DOHH2 (cell line): ENCODE measurements at regions not wholly inside any gene's neighbourhood (a gene's known extent, or its start where the extent isn't known, plus 50 kb on each side); places are given as distances from the start of the nearest gene placed in this dataset.

Experiments used
- H3F3A ChIP-seq: fragments of 200-600 bp; sonication (generic), shearing (Covaris generic); 2 replicates; pipeline ENCODE4 v1.6.0; 2016; ENCODE audit warnings: antibody characterized with exemption, mild to moderate bottlenecking; ENCODE audit not compliant: control insufficient read depth, insufficient read depth
- H3K27ac ChIP-seq: fragments of 200-600 bp; sonication (generic); 2 replicates; pipeline ENCODE4 v1.5.1; 2014; ENCODE audit warnings: low read depth, mild to moderate bottlenecking, low read length, moderate library complexity
- H3K27me3 ChIP-seq: fragments of 200-600 bp; sonication (generic); 2 replicates; pipeline ENCODE4 v1.6.1; 2014; ENCODE audit warnings: mild to moderate bottlenecking, low read length, mixed read lengths; ENCODE audit not compliant: control insufficient read depth
- H3K36me3 ChIP-seq: fragments of 200-600 bp; sonication (generic); 2 replicates; pipeline ENCODE4 v1.6.1; 2014; ENCODE audit warnings: mild to moderate bottlenecking, low read length, moderate library complexity, mixed read lengths; ENCODE audit not compliant: control insufficient read depth
- H3K4me1 ChIP-seq: fragments of 200-600 bp; sonication (generic); 2 replicates; pipeline ENCODE4 v1.6.1; 2014; ENCODE audit warnings: mild to moderate bottlenecking, low read length, mixed read lengths; ENCODE audit not compliant: control insufficient read depth
- H3K4me2 ChIP-seq: fragments of 200-600 bp; sonication (generic); 2 replicates; pipeline ENCODE4 v1.6.0; 2014; ENCODE audit warnings: mild to moderate bottlenecking, low read length, moderate library complexity
- H3K4me3 ChIP-seq: fragments of 200-600 bp; sonication (generic); 2 replicates; pipeline ENCODE4 v1.5.1; 2014; ENCODE audit warnings: mild to moderate bottlenecking, low read length, mixed read lengths
- H3K79me2 ChIP-seq: fragments of 200-600 bp; sonication (generic); 2 replicates; pipeline ENCODE4 v1.6.1; 2014; ENCODE audit warnings: mild to moderate bottlenecking, low read length, mixed read lengths; ENCODE audit not compliant: control insufficient read depth
- H3K9me2 ChIP-seq: fragments of 200-600 bp; sonication (generic); replicated peaks from 2 replicates; pipeline ENCODE4 v1.6.1; 2014; ENCODE audit warnings: mild to moderate bottlenecking, low read length, mixed read lengths; ENCODE audit not compliant: control insufficient read depth
- H3K9me3 ChIP-seq: fragments of 200-600 bp; sonication (generic); 2 replicates; pipeline ENCODE4 v1.6.1; 2014; ENCODE audit warnings: antibody characterized with exemption, low read length, mixed read lengths; ENCODE audit not compliant: control insufficient read depth, insufficient read depth
- H4K20me1 ChIP-seq: fragments of 200-600 bp; sonication (generic); 2 replicates; pipeline ENCODE4 v1.6.0; 2014; ENCODE audit warnings: low read depth, mild to moderate bottlenecking, antibody characterized with exemption, low read length, moderate library complexity; ENCODE audit not compliant: control insufficient read depth, insufficient read depth
- EZH2phosphoT487 ChIP-seq: fragments of 200-600 bp; sonication (generic); IDR thresholded peaks from 2 replicates; pipeline ENCODE4 v1.6.1; 2017; ENCODE audit warnings: borderline replicate concordance, mild to moderate bottlenecking, antibody characterized with exemption, low read length, moderate library complexity, mixed read lengths
- TF ChIP-seq, protein P1 (sequence below): fragments of 200-600 bp; sonication (generic); IDR thresholded peaks from one replicate; pipeline ENCODE4 v1.5.1; 2014; ENCODE audit warnings: antibody characterized with exemption, mild to moderate bottlenecking, low read depth, low read length; ENCODE audit not compliant: poor library complexity, severe bottlenecking

DNA sequence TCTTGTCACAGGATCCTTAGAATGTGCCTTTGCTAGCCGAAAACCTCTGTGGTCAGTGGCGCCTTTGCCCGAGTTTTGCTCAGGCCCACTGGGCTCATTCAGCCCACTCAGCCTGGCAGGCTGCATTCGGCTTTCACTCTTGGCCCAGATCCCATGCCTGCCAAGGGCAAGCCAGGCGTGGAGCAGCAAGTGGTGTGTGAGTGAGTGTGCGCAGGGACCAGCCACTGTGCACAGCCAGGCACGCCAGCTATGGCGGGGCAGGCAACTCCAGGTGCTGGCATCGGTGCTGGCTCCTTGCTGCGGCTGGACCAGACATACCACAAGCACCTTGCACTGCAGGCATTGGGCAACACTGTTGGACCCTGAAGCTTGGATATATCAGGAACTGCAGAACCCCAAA is 1145.1 kb upstream of the NCAM2 start:
- no peaks in the 10 kb centered on the region for H3K27me3 ChIP-seq
- H3F3A ChIP-seq: no peaks in the 10 kb centered on the region
- no peaks in the 10 kb centered on the region for H4K20me1 ChIP-seq
- no peaks in the 10 kb centered on the region for H3K79me2 ChIP-seq
- no peaks in the 10 kb centered on the region for H3K9me2 ChIP-seq
- no peaks in the 10 kb centered on the region for H3K4me1 ChIP-seq
- no peak overlapping the region for H3K27ac ChIP-seq
- no peaks in the 10 kb centered on the region for H3K36me3 ChIP-seq
- H3K4me3 ChIP-seq: no peak overlapping the region
- peaks cover 18% of the 10 kb centered on the region; the same call in 1 of the 2 replicates for H3K9me3 ChIP-seq
- no peak for TF ChIP-seq EZH2phosphoT487
- TF ChIP-seq, protein P1, sequence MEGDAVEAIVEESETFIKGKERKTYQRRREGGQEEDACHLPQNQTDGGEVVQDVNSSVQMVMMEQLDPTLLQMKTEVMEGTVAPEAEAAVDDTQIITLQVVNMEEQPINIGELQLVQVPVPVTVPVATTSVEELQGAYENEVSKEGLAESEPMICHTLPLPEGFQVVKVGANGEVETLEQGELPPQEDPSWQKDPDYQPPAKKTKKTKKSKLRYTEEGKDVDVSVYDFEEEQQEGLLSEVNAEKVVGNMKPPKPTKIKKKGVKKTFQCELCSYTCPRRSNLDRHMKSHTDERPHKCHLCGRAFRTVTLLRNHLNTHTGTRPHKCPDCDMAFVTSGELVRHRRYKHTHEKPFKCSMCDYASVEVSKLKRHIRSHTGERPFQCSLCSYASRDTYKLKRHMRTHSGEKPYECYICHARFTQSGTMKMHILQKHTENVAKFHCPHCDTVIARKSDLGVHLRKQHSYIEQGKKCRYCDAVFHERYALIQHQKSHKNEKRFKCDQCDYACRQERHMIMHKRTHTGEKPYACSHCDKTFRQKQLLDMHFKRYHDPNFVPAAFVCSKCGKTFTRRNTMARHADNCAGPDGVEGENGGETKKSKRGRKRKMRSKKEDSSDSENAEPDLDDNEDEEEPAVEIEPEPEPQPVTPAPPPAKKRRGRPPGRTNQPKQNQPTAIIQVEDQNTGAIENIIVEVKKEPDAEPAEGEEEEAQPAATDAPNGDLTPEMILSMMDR: no peak
- H3K4me2 ChIP-seq: no peak overlapping the region

DNA sequence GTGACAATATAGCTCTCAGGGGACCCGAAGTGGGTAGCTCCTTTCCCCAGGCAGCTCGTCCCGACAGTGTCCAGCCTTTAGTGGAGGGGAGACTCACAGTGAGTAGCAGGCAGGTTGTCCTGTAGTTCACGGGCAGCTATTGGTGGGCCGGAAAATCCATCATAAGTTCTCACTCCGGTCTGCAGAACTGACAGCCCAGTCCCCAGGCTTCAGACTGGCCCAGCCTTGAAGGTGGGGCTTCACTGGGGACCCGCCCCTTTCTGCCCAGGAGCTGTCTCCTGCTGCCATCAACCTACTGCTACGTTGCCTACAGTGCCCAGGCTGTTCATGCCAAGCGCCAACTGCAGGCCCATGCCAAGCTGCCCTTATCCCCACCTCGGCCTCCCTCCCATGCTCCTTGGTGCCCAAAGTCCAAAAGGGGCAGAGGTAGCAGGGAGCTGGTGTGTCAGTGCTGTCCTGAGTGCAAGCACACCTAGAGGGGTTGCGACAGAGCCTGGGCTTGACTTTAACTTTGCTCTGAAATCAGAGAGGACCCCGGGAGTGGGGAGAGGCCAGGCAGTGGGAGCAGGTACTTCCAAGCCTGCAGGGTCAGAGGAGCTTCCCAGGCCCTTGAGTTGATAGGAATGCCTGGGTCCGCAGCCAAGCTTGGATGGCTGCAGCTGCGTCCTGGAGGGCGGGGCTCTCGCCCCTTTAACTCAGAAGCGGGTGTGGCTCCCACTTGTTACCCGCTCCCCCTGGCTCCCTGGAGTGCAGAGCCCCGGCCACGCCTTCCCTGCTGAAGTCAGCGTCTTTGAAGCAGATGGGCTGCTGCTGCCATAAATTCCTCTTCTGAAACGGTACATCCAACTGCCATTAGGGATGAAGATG is 1144.3 kb upstream of the NCAM2 start:
- TF ChIP-seq, protein P1: no peak
- TF ChIP-seq EZH2phosphoT487: no peak
- H3K9me3 ChIP-seq: peaks cover 18% of the 10 kb centered on the region; the same call in 1 of the 2 replicates
- no peaks in the 10 kb centered on the region for H4K20me1 ChIP-seq
- no peak overlapping the region for H3K4me3 ChIP-seq
- no peaks in the 10 kb centered on the region for H3K9me2 ChIP-seq
- H3K36me3 ChIP-seq: no peaks in the 10 kb centered on the region
- H3K27ac ChIP-seq: no peak overlapping the region
- no peak overlapping the region for H3K4me2 ChIP-seq
- no peaks in the 10 kb centered on the region for H3K4me1 ChIP-seq
- H3F3A ChIP-seq: no peaks in the 10 kb centered on the region
- H3K27me3 ChIP-seq: no peaks in the 10 kb centered on the region
- no peaks in the 10 kb centered on the region for H3K79me2 ChIP-seq

DNA sequence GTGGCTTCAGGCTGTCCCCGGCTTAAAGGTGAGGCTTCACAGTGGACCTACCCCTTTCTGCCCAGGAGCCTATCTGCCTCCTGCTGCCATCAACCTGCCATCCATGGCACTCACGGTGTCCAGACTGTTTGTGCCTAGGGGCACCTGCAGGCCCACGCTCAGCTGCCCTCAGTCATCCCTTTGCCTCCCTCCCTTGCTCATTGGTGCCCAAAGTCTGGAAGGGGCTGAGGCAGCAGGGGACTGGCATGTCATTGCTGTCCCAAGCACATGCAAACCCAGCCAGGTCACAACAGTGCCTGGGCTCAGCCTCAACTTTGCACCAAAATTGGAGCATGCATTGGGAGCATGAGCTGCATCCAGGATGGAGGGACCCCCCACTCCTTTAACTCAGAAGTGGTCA is 1142.7 kb upstream of the NCAM2 start:
- H3K79me2 ChIP-seq: no peaks in the 10 kb centered on the region
- H3K36me3 ChIP-seq: no peaks in the 10 kb centered on the region
- H3K4me3 ChIP-seq: no peak overlapping the region
- H4K20me1 ChIP-seq: no peaks in the 10 kb centered on the region
- H3K4me2 ChIP-seq: no peak overlapping the region
- TF ChIP-seq, protein P1: no peak
- no peak for TF ChIP-seq EZH2phosphoT487
- H3K27ac ChIP-seq: no peak overlapping the region
- no peaks in the 10 kb centered on the region for H3K27me3 ChIP-seq
- no peaks in the 10 kb centered on the region for H3K9me2 ChIP-seq
- H3K9me3 ChIP-seq: peaks cover 18% of the 10 kb centered on the region; the same call in 1 of the 2 replicates
- no peaks in the 10 kb centered on the region for H3F3A ChIP-seq
- H3K4me1 ChIP-seq: no peaks in the 10 kb centered on the region
